GM10248 (cell line): ENCODE measurements at regions not wholly inside any gene's neighbourhood (a gene's known extent, or its start where the extent isn't known, plus 50 kb on each side); places are given as distances from the start of the nearest gene placed in this dataset.

Experiments
- CTCF ChIA-PET: fragments of 300-600 bp; sonication (Branson Sonifier 250); formaldehyde crosslinking; extraction: SDS; loops from one replicate; lab custom pipeline; 2021; ENCODE audit warnings: antibody characterized with exemption; lab: Yijun Ruan, JAX
- POLR2A ChIA-PET: fragments of 350-650 bp; sonication (Branson Sonifier 250); formaldehyde crosslinking; extraction: SDS; loops from one replicate; lab custom pipeline; 2020; ENCODE audit warnings: antibody characterized with exemption; lab: Yijun Ruan, JAX
- DNase-seq: peaks from one replicate; pipeline ENCODE4 v3.0.0; 2012; ENCODE audit errors: extremely low spot score
- CTCF ChIP-seq: IDR thresholded peaks from 2 replicates; pipeline ENCODE4 v1.5.1; 2012; ENCODE audit warnings: mild to moderate bottlenecking, low read depth; ENCODE audit errors: extremely low read depth, missing control alignments, control extremely low read depth

- no peak for TF ChIP-seq CTCF
- POLR2A ChIA-PET, result no interaction called here
- DNase-seq, result no peak
- CTCF ChIA-PET, result no interaction called here
Observed at GRCh38 chr12:116638376-116638775, 79.2 kb downstream of the MAP1LC3B2 start.

DNA sequence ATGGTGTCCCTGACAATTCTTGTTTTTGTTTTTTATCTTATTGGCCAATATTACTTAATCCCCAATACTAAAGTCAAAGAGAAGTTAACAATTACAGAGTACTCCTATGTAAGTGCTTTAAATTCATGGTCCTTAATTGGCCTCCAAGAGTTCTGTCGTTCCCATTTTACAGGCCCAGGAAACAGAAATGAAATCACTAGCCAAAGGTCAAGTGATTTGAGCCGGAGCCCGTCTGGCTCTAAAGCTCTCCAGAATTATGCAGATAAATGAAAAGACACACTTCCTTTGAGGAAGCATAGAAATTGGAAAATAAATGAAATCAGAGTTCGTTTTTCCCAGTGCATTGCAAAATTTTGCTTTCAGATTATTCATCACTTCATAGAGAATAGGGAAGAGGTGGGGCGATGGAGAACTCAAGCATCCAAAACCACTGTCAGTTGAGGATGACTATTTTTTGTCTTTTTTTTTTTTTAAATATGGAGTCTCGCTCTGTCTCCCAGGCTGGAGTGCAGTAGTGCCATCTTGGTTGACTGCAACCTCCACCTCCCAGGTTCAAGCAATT, 78.5 kb downstream of the MAP1LC3B2 start:
- TF ChIP-seq CTCF, result no peak
- CTCF ChIA-PET, result no interaction called here
- POLR2A ChIA-PET, result no interaction called here
- no peak for DNase-seq

- DNase-seq, result no peak
- no peak for TF ChIP-seq CTCF
- POLR2A ChIA-PET, result no interaction called here
- CTCF ChIA-PET, result interaction anchor here (1.1 kb wide), 1 partner anchor 15 kb away, joined by 3 read pairs; no protein-coding TSS in a partner anchor
Observed at GRCh38 chr12:116636608-116637519, 77.7 kb downstream of the MAP1LC3B2 start.

DNA sequence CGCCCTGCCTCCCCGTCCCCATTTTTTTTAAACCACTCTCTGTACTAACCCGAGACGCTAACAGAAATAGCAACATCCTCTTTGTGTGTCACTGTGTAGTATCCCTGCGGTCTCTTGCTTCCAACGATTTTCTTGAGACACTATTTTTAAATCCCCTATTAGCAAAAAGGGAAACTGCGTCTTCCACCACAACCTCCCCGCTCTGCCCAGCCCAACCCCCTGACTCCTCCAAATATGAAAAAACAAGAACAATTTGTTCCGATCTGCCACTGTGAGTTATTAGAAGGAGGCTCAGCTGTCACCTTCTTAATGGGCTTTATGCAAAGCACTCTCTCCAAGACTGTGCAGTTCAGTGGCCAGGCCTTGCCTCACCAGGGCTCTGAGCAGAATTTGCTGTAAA, 76.3 kb downstream of the MAP1LC3B2 start:
- DNase-seq, result no peak
- ChIA-PET POLR2A (no interaction called here), CTCF (interaction anchor here (0.8 kb wide), 1 partner anchor 39 kb away, joined by 3 read pairs; no protein-coding TSS in a partner anchor)
- TF ChIP-seq CTCF, result no peak

DNA sequence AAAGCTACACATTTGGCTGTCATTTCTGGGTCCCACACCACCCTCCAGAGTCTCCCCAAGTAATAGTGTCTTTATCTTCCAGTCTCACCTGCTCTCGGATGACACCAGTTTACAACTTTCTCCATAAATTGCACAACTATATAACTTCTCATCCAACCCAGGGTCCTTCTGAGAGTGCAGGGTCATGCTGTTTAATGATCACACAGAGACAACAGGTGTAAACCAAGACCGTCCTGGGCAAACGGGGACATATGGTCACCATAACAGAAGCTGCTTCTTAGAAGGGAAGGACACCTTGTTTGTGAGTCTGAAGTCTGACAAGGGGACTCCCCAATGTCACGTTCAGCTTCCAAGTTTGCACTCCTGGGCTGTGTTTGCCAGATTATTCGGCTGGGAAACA, 74.3 kb downstream of the MAP1LC3B2 start:
- CTCF ChIA-PET, result interaction anchor here (1.3 kb wide), 2 partner anchors 10 to 33 kb away, joined by 4 read pairs; no protein-coding TSS in a partner anchor
- TF ChIP-seq CTCF, result no peak
- POLR2A ChIA-PET, result no interaction called here
- no peak for DNase-seq

GRCh38 chr12:116631619-116632018, 72.4 kb downstream of the MAP1LC3B2 start:
- no peak for DNase-seq
- ChIA-PET POLR2A (no interaction called here), CTCF (interaction anchor here (1.3 to 2.1 kb wide), 2 partner anchors 9 to 11 kb away, joined by 4 to 8 read pairs; no protein-coding TSS in a partner anchor)
- no peak for TF ChIP-seq CTCF
